Ovary (tissue), 7 donors: ENCODE measurements at regions not wholly inside any gene's neighbourhood (a gene's known extent, or its start where the extent isn't known, plus 50 kb on each side); places are given as distances from the start of the nearest gene placed in this dataset.

Experiments used
- DNase-seq, 5 donors: peaks; one replicate each; pipeline ENCODE4 v3.0.0-alpha.2; 2019 to 2020
- H3K27ac ChIP-seq, 2 donors: fragments of 200-600 bp; one replicate each; pipeline versions ENCODE4 v1.5.1 to v1.8.0; 2019 to 2022
- H3K27me3 ChIP-seq: fragments of 200-600 bp; one replicate; pipeline ENCODE4 v1.8.0; 2022
- H3K36me3 ChIP-seq: fragments of 200-600 bp; sonication (generic); one replicate; pipeline ENCODE4 v1.5.1; 2019
- H3K4me1 ChIP-seq: one replicate; pipeline ENCODE4 v1.8.1; 2013; ENCODE audit warnings: mild to moderate bottlenecking, moderate library complexity; ENCODE audit not compliant: insufficient read depth
- H3K4me3 ChIP-seq: fragments of 200-600 bp; sonication (generic); one replicate; pipeline ENCODE4 v1.5.1; 2017
- H3K9me3 ChIP-seq, 2 donors: fragments of 200-600 bp in 1 of 2; sonication (generic) in 1 of 2; one replicate each; pipeline versions ENCODE4 v1.5.1 to v1.8.1; 2013 to 2019; ENCODE audit warnings: mild to moderate bottlenecking in 1 of 2, moderate library complexity in 1 of 2
- CTCF ChIP-seq, 3 donors: fragments of 450-650 bp in 2 of 3; fragments of 200-600 bp in 1 of 3; IDR thresholded peaks; one replicate each; pipeline versions ENCODE4 v1.5.1 to v1.8.0; 2016 to 2022; ENCODE audit warnings: antibody characterized with exemption in 3 of 3, mild to moderate bottlenecking in 1 of 3
- EP300 ChIP-seq: sonication (generic); formaldehyde crosslinking; IDR thresholded peaks from one replicate; pipeline ENCODE4 v1.6.1; 2017; ENCODE audit warnings: antibody characterized with exemption
- POLR2A ChIP-seq: fragments of 450-650 bp; IDR thresholded peaks from one replicate; pipeline ENCODE4 v1.6.1; 2017; ENCODE audit warnings: antibody characterized with exemption, mild to moderate bottlenecking, moderate library complexity
- WGBS, 3 donors: extraction: QIAGEN DNeasy Blood & Tissue Kit in 1 of 3; methylation state at CpG; one replicate each; pipeline versions ENCODE4 v1.1.5 to v1.1.7; 2013 to 2017; 5-methylcytosine and 5-hydroxymethylcytosine counted together
- intact Hi-C, 4 donors: fragments of 100-400 bp; cut with DNase I; formaldehyde crosslinking; loops; one replicate each; pipeline versions ENCODE4 v1.11.0 to v1.15.1; 2022 to 2023
- donor health status: DM: no; HTN: no; CAD: no; lungs with moderate emphysema.
- donor health status: DM: no; HTN: no; CAD: no.
- donor health status: Bipolar disorder and iron deficiency.
- donor health status: DM: no; HTN: no; CAD: no.
- donor health status: DM: yes; HTN: yes; CAD: no.

- H3K4me3 ChIP-seq: no peak overlapping the region
- no peaks in the 10 kb centered on the region for H3K27me3 ChIP-seq
- whole genome bisulfite sequencing, 3 donors: 72 to 79% (median 78%) methylated on average over 3 of the region's 3 CpGs
- no peak overlapping the region for H3K27ac ChIP-seq
- intact Hi-C loops: no loop called here
- TF ChIP-seq CTCF (IDR thresholded peaks at IDR 0.05) (no peak), POLR2A (no peak), EP300 (no peak)
- H3K4me1 ChIP-seq: no peaks in the 10 kb centered on the region
- no peak for DNase-seq
- no peaks in the 10 kb centered on the region for H3K36me3 ChIP-seq
- H3K9me3 ChIP-seq: no peaks in the 10 kb centered on the region
Observed at GRCh38 chr2:12099374-12099773, 352.9 kb downstream of the LPIN1 start.

GRCh38 chr2:12102679-12103078 lies 356.2 kb downstream of the LPIN1 start:
- Histone ChIP-seq H3K4me1 (peaks cover 3% of the 10 kb centered on the region), H3K27ac (no peak overlapping the region), H3K4me3 (no peak overlapping the region), H3K36me3 (no peaks in the 10 kb centered on the region), H3K9me3 (no peaks in the 10 kb centered on the region), H3K27me3 (no peaks in the 10 kb centered on the region)
- intact Hi-C loops: no loop called here
- no peak for TF ChIP-seq POLR2A
- TF ChIP-seq EP300: no peak
- 96 to 97% (median 97%) methylated on average over 2 of the region's 2 CpGs for WGBS, 3 donors
- no peak for DNase-seq

GRCh38 chr2:12105180-12105579 lies 358.7 kb downstream of the LPIN1 start:
- no peak for DNase-seq
- Histone ChIP-seq H3K4me3 (no peak overlapping the region), H3K36me3 (no peaks in the 10 kb centered on the region), H3K9me3 (no peaks in the 10 kb centered on the region), H3K27ac (no peak overlapping the region), H3K4me1 (peaks cover 8% of the 10 kb centered on the region), H3K27me3 (no peaks in the 10 kb centered on the region)
- intact Hi-C loops: no loop called here
- WGBS, 3 donors: 92 to 97% (median 96%) methylated on average over 10 of the region's 10 CpGs
- TF ChIP-seq POLR2A (no peak), EP300 (no peak), CTCF (IDR thresholded peaks at IDR 0.05) (no peak)

- TF ChIP-seq CTCF (IDR thresholded peaks at IDR 0.05) (no peak), POLR2A (no peak), EP300 (no peak)
- intact Hi-C loops: no loop called here
- WGBS, 3 donors: 47 to 59% (median 56%) methylated on average over 11 of the region's 11 CpGs
- no peak overlapping the region for H3K27ac ChIP-seq
- peaks cover 11% of the 10 kb centered on the region for H3K4me1 ChIP-seq
- H3K4me3 ChIP-seq: no peak overlapping the region
- H3K27me3 ChIP-seq: no peaks in the 10 kb centered on the region
- H3K36me3 ChIP-seq: no peaks in the 10 kb centered on the region
- no peaks in the 10 kb centered on the region for H3K9me3 ChIP-seq
- peak in 4 of 5 donors; percentile 31 to 54 (median 48) for DNase-seq
Observed at GRCh38 chr2:12106440-12107080, 360.1 kb downstream of the LPIN1 start.

GRCh38 chr2:12107321-12107720 lies 360.9 kb downstream of the LPIN1 start:
- DNase-seq: no peak
- TF ChIP-seq POLR2A (no peak), CTCF (IDR thresholded peaks at IDR 0.05) (no peak), EP300 (no peak)
- WGBS, 3 donors: 26 to 45% (median 30%) methylated on average over 4 of the region's 4 CpGs
- no peak overlapping the region for H3K27ac ChIP-seq
- peaks cover 11% of the 10 kb centered on the region for H3K4me1 ChIP-seq
- no peaks in the 10 kb centered on the region for H3K36me3 ChIP-seq
- intact Hi-C loops: no loop called here
- H3K4me3 ChIP-seq: no peak overlapping the region
- no peaks in the 10 kb centered on the region for H3K9me3 ChIP-seq
- no peaks in the 10 kb centered on the region for H3K27me3 ChIP-seq
